GM12878 (cell line): ENCODE measurements at regions not wholly inside any gene's neighbourhood (a gene's known extent, or its start where the extent isn't known, plus 50 kb on each side); places are given as distances from the start of the nearest gene placed in this dataset.
A peak's percentile ranks its signal among the peaks of the same experiment; 100 is the strongest.

Experiments used
- ATAC-seq: fragments of 200-7000 bp; cut with Tn5 transposase; 3 replicates; pipeline ENCODE4 v1.9.1; 2020; ENCODE audit warnings: mild to moderate bottlenecking, moderate library complexity
- BruUV-seq: library from RNA; stranded (reverse); fragments of 400-500 nt; replicated peaks from 2 replicates; lab custom pipeline; 2021; lab: Mats Ljungman, UMichigan
- CTCF ChIA-PET: fragments of 300-600 bp; sonication (Branson Sonifier 250); formaldehyde crosslinking; extraction: SDS; loops from one replicate; lab custom pipeline; 2021; ENCODE audit warnings: inconsistent platforms; lab: Yijun Ruan, JAX
- POLR2A ChIA-PET: fragments of 350-600 bp; formaldehyde crosslinking; extraction: SDS; loops from one replicate; lab custom pipeline; 2021; ENCODE audit warnings: inconsistent platforms; lab: Charles Lee
- RAD21 ChIA-PET: fragments of 300-600 bp; sonication (Branson Sonifier 250); formaldehyde crosslinking; loops from one replicate; lab custom pipeline; 2023; ENCODE audit warnings: antibody characterized with exemption; ENCODE audit not compliant: unreplicated experiment; lab: Charles Lee
- SMC1A ChIA-PET: fragments of 300-600 bp; sonication (Branson Sonifier 250); formaldehyde crosslinking; loops from one replicate; lab custom pipeline; 2023; ENCODE audit not compliant: unreplicated experiment, uncharacterized antibody; lab: Charles Lee
- DNase-seq: peaks from one replicate; pipeline ENCODE4 v3.0.0-alpha.2; 2011; ENCODE audit warnings: low read depth, low spot score
- FAIRE-seq: peaks from 3 replicates; lab custom pipeline; 2011; peaks lifted over from hg19 to GRCh38; lab: Jason Lieb, UNC
- H2AFZ ChIP-seq: 2 replicates; pipeline ENCODE4 v1.6.0; 2011; ENCODE audit warnings: low read depth, low read length, control low read depth; ENCODE audit not compliant: control insufficient read depth
- H3K27ac ChIP-seq: 2 replicates; pipeline ENCODE4 v1.5.1; 2011; ENCODE audit warnings: control low read depth; ENCODE audit not compliant: control insufficient read depth, insufficient read depth
- H3K27me3 ChIP-seq, 2 experiments: replicated peaks in 1 of 2; 2 replicates each; pipeline versions ENCODE4 v1.6.0 to v1.6.1; 2011; ENCODE audit warnings: low read length in 1 of 2; ENCODE audit not compliant: control insufficient read depth in 2 of 2, insufficient read depth in 2 of 2
- H3K36me3 ChIP-seq, 2 experiments: 2 replicates each; pipeline ENCODE4 v1.5.1; 2011; ENCODE audit warnings: low read length in 1 of 2; ENCODE audit not compliant: control insufficient read depth in 2 of 2, insufficient read depth in 2 of 2
- H3K4me1 ChIP-seq: 2 replicates; pipeline ENCODE4 v1.6.1; 2011; ENCODE audit warnings: mild to moderate bottlenecking, low read length, moderate library complexity, mixed read lengths; ENCODE audit not compliant: control insufficient read depth, insufficient read depth
- H3K4me2 ChIP-seq: 2 replicates; pipeline ENCODE4 v1.6.0; 2011; ENCODE audit warnings: control low read depth; ENCODE audit not compliant: control insufficient read depth, insufficient read depth
- H3K4me3 ChIP-seq: fragments of 200-600 bp; sonication (generic); 2 replicates; pipeline ENCODE4 v1.5.1; 2016
- H3K79me2 ChIP-seq: 2 replicates; pipeline ENCODE4 v1.6.0; 2011; ENCODE audit warnings: low read length; ENCODE audit not compliant: control insufficient read depth, insufficient read depth
- H3K9ac ChIP-seq: 2 replicates; pipeline ENCODE4 v1.8.0; 2011; ENCODE audit warnings: low read length, control low read depth, mixed read lengths; ENCODE audit not compliant: control insufficient read depth, insufficient read depth
- H3K9me3 ChIP-seq: replicated peaks from 3 replicates; pipeline ENCODE4 v1.5.1; 2011; ENCODE audit warnings: mild to moderate bottlenecking, low read length; ENCODE audit not compliant: control insufficient read depth, insufficient read depth
- H4K20me1 ChIP-seq: 2 replicates; pipeline ENCODE4 v1.6.0; 2011; ENCODE audit not compliant: control insufficient read depth, insufficient read depth
- IKZF1 ChIP-seq: fragments of 450-650 bp; conservative IDR thresholded peaks from 2 replicates; pipeline ENCODE4 v1.6.1; 2017; ENCODE audit warnings: antibody characterized with exemption, mild to moderate bottlenecking
- TCF3 ChIP-seq: IDR thresholded peaks from 2 replicates; pipeline ENCODE4 v1.6.1; 2012; ENCODE audit warnings: low read depth, mild to moderate bottlenecking, low read length, borderline replicate concordance; ENCODE audit not compliant: insufficient read depth
- ZNF687 ChIP-seq: fragments of 450-650 bp; IDR thresholded peaks from 2 replicates; pipeline ENCODE4 v1.6.1; 2017; ENCODE audit warnings: mild to moderate bottlenecking, moderate library complexity
- WGBS: methylation state at CpG from one replicate; pipeline ENCODE4 v1.1.6; 2016; ENCODE audit warnings: low lambda C conversion rate; ENCODE audit not compliant: insufficient replicate concordance, insufficient coverage; ENCODE audit errors: missing lambda C conversion rate; 5-methylcytosine and 5-hydroxymethylcytosine counted together
- in situ Hi-C: fragments of 300-500 bp; cut with MboI; formaldehyde crosslinking; loops from 9 replicates; pipeline ENCODE4 v1.14.3; 2018; ENCODE audit warnings: mixed read lengths
- intact Hi-C: fragments of 100-400 bp; cut with micrococcal nuclease; formaldehyde crosslinking; loops from one replicate; pipeline ENCODE4 v1.14.2; 2022; ENCODE audit not compliant: unreplicated experiment

- H2AFZ ChIP-seq: no peak overlapping the region
- ChIA-PET SMC1A (interaction anchor here (1.0 to 1.9 kb wide), 8 partner anchors 9 to 36 kb away, joined by 3 to 7 read pairs (median 5); no protein-coding TSS in a partner anchor), POLR2A (interaction anchor here (0.6 kb wide), 1 partner anchor 19 kb away, joined by 3 read pairs; no protein-coding TSS in a partner anchor), RAD21 (interaction anchor here (0.7 to 1.5 kb wide), 3 partner anchors 56 to 184 kb away, joined by 3 to 4 read pairs (median 3); no protein-coding TSS in a partner anchor), CTCF (interaction anchor here (0.5 to 1.4 kb wide), 6 partner anchors 9 to 99 kb away, joined by 3 read pairs; no protein-coding TSS in a partner anchor)
- TF ChIP-seq IKZF1 (peak; percentile 36; the same call in 1 of the 2 replicates), ZNF687 (0 out of 2 replicates have a peak, but pooled peaks have one; percentile 24), TCF3 (no peak)
- no peaks in the 10 kb centered on the region for H3K79me2 ChIP-seq
- no peaks in the 10 kb centered on the region for H3K36me3 ChIP-seq
- no peak for FAIRE-seq
- no peaks in the 10 kb centered on the region for H3K4me1 ChIP-seq
- intact Hi-C loops: no loop called here
- no peak for DNase-seq
- H3K4me2 ChIP-seq: no peak overlapping the region
- no peak overlapping the region for H3K27ac ChIP-seq
- BruUV-seq: no TSS peak
- in situ Hi-C loops: no loop called here
- no peak overlapping the region for H3K4me3 ChIP-seq
- WGBS: 37% methylated on average over 5 of the region's 6 CpGs
- H3K9ac ChIP-seq: no peak overlapping the region
- no peaks in the 10 kb centered on the region for H3K27me3 ChIP-seq
- no peaks in the 10 kb centered on the region for H3K9me3 ChIP-seq
- H4K20me1 ChIP-seq: no peaks in the 10 kb centered on the region
- ATAC-seq: peak; percentile 67
These were observed 63.2 kb upstream of the GUCY1A1 start for GRCh38 chr4:155603360-155603891.
